HG02852 (cell line): ENCODE measurements at regions not wholly inside any gene's neighbourhood (a gene's known extent, or its start where the extent isn't known, plus 50 kb on each side); places are given as distances from the start of the nearest gene placed in this dataset.

Experiments
- ATAC-seq: cut with Tn5 transposase; IDR thresholded peaks from one replicate; pipeline ENCODE4 v1.9.1; 2021; ENCODE audit warnings: mild to moderate bottlenecking, moderate library complexity; ENCODE audit not compliant: unreplicated experiment

DNA sequence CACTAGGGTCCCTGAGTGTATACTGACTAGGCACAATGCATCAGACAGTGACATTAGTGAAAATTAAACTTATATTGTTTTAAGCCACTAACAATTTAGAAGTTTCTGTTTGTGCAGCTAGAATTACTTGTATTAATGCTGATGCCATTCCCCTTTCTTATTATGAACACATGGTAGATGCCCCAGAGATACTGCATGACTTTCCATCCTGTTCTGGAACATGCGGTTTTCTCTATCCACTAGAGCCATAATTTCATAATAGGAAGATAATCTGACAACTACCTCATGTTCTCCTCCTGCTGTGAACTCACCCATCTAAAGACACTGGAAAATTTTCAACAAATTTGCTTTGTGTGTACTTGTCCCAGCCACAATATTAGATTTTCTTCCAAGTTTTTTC is 1256.4 kb downstream of the FAM181B start:
- ATAC-seq: no peak

DNA sequence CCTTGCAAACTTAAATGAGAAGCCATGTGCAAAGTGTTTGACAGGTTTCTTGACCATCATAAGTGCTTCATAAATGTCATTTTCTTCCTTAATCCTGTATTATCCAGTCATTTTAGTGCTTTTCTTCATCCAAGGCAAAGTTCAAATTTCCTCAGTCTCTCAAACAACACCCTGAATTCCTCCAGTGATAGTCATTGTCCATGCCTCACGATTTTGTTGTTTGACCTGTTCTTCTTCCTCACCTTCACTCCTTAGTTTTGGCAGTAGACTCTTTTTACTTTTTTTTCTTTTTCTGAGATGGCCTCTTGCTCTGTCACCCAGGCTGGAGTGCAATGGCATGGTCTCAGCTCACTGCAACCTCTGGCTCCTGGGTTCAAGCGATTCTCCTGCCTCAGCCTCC is 1257.3 kb downstream of the FAM181B start:
- ATAC-seq: no peak

DNA sequence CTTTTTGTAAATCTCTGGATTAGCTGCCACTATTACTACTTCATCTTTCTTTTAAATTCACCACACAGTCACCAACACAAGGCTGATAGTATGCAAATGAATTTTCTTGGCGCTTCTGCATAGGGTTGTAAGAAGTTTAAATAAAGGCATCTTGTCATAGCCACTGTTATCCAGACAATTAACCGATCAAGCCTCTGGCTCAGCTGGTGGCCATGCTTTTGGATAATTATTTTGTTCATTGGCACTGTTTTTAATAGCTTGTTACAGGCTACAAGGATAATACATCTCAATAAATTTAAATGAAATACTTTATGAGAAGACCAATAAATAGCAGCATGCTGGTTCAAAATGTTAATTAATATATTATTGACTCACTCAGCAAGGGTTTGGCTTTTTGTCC is 1261.0 kb downstream of the FAM181B start:
- ATAC-seq: no peak

DNA sequence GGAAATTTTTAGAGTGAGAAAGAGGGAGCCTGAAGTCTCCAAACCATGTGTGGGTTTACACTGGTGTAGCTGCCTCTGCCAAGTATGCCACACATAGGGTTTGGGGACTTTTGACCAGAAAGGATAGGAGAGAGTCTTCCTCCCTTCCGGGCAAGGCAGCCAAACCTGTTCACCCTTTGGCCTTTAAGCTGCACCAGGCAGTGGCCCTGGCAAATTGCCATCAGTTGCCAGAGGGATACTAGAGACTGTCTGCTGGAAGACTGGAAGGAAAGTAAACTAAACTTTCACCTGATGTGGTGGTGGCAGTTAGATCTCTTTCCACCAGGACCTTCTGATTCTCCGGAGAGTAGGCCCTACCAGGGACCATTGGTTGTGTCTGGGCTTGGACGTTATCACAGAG is 1263.2 kb downstream of the FAM181B start:
- no peak for ATAC-seq

DNA sequence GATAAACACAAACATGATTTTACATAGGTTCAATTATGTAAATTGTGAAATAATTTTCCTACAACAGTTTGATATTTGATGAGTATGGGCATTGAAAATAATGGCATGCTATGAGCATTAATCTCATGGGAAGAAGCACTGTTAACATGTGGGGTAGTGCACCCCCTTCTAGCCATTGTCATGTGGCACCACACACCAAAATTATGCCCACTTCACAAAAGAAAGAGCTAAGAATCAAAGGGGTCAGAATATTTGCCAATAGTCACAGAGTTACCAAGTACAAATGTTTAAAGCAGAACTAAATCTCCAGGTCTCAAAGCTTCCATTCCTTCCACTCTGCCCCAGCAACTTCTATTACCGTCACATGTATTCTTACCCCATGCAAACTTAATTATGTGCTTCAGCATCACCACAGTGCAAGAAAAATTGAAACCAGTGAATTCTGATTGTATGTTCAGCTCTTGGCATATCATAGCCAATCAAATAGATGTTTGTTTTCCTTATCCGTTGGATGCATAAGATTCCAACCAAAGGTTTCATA is 1273.8 kb downstream of the FAM181B start:
- ATAC-seq: no peak

DNA sequence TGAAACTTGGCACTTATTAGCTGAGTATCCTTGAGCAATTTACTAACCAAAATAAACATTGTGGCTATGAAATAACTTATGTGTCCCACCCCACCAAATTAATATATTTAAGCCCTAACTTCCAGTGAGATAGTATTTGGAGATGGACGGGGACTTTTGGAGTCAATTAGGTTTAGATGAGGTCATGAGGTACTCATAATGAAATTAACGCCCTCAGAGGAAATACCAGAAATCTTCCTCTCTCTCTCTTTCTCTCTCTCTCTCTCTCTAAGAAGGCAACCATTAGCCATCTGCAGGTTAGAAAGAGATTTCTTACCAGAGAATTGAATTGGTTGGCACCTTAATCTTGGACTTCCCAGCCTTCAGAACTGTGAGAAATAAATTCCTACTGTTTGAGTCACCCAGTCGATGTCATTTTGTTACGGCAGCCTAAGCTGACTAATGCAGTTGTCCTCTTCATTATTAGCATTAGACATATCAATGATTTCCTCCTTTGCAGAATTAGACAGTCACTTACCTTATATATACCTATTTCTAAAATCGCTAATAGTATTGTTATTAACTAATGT is 1284.0 kb downstream of the FAM181B start:
- ATAC-seq: no peak

DNA sequence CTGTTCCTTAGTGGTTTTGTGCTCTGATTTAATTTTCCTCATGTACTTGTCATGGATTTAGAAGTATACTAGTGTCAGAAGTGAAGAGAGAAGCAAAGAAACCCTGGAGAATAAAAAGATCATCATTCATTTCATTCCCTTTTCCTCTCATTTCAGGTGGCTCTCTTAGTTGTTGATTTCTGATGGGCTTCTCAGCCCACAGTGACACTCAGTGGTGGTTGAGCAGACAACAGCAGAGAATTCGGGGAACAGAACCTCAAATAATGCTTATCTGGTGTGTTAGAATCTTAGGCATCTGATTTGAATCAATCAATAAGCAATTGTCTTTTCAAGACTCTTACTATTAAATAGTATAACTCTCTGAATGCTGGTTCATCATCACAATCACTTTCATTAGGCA is 1289.4 kb downstream of the FAM181B start:
- ATAC-seq: no peak

DNA sequence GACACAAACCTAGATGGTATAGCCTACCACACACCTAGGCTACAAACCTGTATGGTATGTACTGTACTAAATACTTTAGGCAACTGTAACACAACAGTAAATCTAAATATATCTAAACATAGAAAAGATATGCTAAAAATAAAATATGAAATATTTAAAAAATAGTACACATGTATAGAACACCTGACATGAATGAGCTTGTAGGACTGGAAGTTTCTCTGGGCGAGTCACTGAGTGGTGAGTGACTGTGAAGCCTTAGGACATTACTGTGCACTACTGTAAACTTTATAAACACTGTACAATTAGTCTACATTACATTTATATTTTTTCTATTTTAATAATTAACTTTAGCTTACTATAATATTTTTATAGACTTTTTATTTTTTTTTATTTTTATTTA is 1301.3 kb downstream of the FAM181B start:
- no peak for ATAC-seq

DNA sequence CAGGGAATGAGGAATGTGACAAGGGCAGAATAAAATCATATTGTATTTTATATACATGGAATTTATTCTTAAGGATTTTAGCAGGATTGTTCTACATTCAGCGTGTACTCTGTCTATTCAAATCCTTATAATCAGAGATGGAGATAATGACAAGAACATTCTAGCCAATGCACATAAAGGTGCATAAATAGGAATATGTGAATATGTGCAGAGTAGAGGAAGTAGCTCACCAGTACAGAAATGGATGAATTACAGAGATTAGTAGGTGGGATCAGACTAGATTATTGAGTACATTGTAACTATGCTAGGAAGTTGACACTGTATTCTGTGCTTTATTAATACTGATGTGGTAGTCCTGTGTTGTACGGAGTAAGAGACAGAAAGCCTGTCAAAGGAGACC is 1308.8 kb downstream of the FAM181B start:
- no peak for ATAC-seq

DNA sequence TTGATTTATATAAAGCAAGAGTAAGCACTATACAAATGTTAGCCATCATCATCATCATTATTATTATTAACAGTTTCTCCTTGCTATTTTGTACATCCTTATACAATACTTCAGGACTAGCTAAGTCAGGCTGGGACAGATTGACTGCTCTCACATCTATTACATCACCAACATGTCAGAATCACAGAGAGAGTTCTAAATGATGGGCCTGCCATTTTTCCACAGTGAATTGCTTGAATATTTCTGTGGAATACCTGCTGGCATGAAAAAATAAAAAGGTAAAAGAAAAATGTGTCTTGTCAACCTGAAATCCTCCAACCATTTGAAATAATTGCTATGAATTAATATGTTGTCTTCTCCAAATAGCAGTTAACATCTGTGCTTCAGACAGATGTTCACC is 1311.3 kb downstream of the FAM181B start:
- ATAC-seq: no peak

DNA sequence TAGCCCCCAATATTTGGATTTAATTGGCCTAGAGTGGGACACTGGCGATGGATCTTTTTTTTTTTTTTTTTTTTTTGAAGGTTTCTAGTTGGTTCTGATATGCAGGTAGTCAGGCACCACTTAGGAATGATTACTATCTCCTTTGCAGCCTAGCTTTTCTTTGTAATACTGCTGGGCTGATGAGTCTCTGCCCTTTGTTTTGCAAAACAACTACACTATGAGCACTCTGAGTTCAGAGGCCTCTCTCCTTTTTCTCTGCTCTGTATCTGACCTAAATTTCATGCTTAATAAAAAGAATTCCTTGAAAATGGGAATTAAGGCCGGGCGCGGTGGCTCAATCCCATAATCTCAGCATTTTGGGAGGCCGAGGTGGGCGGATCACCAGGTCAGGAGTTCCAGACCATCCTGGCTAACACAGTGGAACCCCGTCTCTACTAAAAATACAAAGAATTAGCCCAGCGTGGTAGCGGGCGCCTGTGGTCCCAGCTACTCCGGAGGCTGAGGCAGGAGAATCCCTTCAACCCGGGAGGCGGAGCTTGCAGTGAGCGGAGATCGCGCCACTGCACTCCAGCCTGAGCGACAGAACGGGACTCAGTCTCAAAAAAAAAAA is 1312.3 kb downstream of the FAM181B start:
- ATAC-seq: no peak

DNA sequence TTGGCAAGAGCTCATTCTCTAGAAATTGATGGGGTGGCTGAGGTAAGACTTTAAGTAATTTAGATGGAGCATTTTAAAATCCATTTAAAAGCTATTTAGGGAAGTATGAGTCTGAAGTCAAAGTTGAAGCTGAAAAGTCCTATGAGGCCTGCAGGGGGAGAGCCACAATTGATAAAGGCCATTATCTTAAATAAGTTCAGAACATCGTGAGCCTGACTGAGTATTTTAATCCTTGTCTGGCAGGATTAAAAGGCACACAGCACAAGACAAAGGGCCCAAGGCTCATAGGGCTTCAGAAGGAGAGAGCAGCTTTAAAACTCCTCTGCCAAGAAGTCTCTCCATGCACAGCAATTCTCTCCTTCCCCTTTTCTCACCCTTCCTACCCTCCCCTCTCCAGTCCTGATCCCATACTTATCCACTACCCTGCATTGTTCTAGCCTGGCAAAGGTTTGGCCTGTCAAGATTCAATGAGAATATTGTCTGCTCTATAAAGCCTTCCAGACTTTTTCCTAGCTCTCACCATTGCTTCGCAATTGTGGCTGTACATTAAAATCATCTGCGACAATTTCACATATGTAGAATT is 1312.9 kb downstream of the FAM181B start:
- no peak for ATAC-seq

DNA sequence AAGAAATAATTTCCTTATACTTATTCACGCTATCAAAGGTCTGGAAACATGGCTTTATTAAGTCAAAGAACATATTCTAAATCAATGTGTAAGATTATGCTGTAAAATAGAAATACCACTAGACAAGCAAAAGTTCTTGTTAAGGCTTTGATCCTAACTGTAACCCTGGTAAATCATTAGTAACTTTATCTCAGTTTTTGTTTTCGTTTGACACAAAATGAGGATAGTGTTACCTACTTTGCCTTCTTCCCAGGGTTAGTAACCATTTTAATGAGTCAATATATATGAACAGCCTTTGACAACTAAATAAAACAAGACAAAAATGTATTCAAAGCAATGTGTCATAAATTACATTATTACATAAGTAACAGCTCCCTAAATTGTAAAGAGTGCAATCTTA is 1336.3 kb downstream of the FAM181B start:
- ATAC-seq: no peak

DNA sequence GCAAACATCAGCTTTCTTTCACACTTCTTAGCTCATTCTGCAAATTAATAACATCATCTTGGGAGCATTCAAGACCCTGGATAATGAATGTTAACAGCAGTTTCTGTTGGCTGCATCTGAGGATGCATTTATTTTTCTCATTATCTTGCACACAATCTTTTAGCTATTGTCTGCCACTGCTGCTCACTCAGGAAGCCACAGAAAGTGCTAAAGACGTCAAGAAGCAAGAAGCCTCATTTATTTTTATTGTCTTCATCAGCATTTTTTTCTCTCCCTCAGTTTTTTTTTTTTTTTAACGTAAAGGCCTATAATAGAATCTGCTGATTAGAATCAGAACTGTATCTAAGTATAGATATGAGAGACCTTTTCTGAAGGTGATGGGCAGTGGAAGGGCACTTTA is 1339.4 kb downstream of the FAM181B start:
- no peak for ATAC-seq

DNA sequence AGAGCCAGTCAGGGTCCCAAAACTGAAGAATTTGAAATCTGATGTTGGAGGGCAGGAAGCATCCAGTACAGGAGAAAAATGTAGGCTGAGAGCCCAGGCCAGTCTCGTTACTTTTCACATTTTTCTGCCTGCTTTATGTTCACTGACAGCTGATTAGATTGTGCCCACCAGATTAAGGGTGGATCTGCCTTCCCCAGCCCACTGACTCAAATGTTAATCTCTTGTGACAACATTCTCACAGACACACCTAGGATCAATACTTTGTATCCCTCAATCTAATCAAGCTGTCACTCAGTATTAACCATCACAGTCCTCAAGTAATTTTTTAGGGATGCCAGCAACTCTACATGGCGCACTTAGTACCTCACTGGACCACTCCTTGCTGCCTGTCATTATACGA is 1345.3 kb downstream of the FAM181B start:
- no peak for ATAC-seq

DNA sequence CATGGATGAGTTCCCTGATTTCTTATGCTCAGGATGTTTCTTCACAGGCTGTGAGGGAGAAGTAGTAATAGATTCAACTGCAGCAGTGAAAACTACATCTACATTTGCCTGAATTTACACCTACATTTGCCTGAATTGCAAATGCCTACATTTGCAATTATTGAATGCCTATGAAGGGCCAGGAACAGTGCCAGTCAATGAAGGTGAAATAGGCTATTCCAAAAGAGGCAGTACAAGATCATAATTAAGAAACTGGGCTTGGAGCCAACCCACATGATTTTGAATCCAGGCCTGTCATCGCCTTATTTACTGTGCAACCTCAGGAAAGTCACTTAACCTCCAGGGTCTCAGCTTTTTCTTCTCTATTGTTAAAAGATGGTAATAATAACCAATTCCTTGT is 1353.3 kb downstream of the FAM181B start:
- no peak for ATAC-seq

DNA sequence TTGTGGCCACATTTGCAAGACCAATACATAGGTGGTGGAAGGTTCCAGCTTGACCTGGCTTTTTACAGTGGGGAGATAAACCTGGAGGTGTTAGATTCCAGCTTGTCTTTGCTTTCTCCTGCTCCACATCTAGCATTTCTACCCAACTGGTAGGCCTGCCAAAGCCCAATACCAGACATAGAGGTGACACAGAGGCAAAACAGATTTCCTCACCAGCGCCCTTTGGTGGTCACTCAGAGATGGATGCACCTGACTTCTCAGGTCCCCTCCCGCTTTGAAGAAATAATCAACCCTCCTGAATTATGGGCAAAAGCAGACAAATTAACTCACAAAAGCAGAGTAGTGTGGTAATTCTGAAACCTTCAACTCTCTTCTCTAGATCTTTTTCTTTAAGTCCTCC is 1356.2 kb downstream of the FAM181B start:
- ATAC-seq: no peak

DNA sequence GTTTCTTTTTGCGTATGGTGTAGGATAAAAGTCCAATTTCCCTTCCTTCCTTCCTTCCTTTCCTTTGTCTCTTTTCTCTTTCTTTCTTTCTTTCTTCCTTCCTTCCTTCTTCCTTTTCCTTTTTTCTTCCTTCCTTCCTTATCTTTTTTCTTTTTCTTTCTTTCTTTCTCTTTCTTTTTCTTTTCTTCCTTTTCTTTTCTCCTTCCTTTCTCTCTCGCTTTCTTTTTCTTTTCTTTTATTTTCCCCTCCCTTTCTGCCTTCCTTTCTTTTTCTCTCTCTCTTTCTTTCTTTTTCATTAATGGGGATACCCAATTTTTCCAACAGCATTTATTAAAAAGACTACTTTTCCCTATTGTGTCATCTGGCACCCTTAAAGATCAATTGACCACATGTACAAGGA is 1359.7 kb downstream of the FAM181B start:
- ATAC-seq: no peak

DNA sequence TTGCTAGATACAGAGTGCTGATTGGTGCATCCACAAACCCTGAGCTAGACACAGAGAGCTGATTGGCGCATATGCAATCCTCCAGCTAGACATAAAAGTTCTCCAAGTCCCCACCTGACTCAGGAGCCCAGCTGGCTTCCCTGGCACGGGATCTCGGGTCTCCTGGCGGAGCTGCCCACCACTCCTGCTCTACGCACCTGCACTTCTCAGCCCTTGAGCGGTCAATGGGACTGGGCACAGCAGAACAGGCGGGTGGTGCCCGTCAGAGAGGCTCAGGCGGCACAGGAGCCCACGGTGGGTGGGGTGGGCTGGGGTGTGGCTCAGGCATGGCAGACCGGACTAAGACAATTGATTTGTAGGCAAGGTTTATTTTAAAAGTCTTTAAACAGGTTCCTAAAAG is 1365.5 kb downstream of the FAM181B start:
- no peak for ATAC-seq

DNA sequence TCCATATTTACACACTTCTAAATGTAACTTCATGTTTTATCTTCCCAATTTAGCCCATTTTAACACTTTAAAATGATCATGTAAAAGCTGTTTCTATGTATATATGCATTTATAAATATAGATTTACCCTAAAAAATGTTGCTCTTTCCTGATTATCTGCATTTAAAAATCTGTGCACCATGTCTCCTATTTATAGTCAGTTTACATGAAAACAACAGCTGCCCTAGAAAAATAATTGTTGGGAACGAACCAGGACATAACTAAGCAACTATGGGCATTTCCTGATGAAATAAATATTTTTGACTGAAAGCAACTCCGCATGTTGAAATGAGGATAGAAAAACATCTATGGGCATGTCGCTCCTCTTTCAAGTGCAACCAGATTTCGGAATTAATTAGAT is 1368.2 kb downstream of the FAM181B start:
- no peak for ATAC-seq

DNA sequence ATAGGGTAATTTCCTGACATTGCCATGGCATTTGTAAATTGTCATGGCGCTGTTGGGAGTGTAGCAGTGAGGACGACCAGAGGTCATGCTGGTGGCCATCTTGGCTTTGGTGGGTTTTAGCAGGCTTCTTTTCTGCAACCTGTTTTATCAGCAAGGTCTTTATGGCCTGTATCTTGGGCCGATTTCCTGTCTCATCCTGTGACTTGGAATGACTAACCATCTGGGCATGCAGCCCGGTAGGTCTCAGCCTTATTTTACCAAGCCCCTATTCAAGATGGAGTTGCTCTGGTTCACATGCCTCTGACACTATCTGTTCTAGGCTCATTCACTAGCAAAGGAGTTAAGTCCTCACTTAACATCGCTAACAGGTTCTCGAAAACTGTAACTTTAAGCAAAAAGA is 1374.2 kb downstream of the FAM181B start:
- no peak for ATAC-seq

DNA sequence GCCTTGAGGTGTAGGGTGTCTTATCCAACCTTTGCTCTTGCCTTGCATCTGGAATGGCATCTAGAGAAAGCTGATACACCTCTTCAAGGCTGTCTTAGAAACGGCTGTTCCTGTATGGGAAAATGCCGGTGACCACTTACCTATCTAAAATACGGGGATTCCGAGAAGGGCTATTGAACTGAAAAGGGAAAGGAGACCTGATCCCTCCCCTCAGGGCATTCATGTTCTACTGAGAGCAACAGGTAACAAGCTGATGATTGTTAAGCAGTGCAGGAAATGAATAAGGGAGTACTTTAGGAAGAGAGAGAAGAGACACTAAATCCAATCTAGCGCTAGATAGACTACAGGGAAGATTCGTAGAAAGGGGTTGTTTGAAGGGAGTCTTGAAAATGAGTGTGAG is 1388.1 kb downstream of the FAM181B start:
- no peak for ATAC-seq

DNA sequence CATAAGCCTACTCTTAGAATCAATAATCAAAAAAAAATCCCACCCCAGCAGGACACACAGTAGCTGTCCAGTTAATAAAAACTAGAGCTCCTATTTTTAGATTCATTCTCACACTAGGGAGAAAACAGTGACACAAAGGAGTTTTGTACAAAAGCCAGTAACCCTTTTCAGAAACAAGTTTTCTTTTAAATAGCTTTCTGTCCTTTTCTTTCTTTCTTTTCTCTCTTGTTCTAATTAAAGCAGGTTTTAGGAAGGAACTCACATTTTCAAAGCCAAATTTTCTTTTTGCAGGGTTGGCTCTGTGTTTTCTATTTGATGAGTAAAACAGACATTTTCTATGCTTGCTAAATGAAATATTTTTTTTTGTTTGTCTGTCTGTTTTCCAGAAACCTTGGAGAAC is 1390.7 kb downstream of the FAM181B start:
- no peak for ATAC-seq
